HEK293 (cell line): ENCODE measurements at regions not wholly inside any gene's neighbourhood (a gene's known extent, or its start where the extent isn't known, plus 50 kb on each side); places are given as distances from the start of the nearest gene placed in this dataset.

Experiments
- GLI4 ChIP-seq: fragments of 450-650 bp; formaldehyde crosslinking; IDR thresholded peaks from 2 replicates; pipeline ENCODE4 v1.5.1; 2016; ENCODE audit warnings: missing biosample characterization, missing genetic modification characterization
- SALL2 ChIP-seq: fragments of 450-650 bp; formaldehyde crosslinking; IDR thresholded peaks from 2 replicates; pipeline ENCODE4 v1.5.0; 2017; ENCODE audit warnings: missing biosample characterization, mild to moderate bottlenecking, missing genetic modification characterization, borderline replicate concordance
- SP2 ChIP-seq: fragments of 450-650 bp; formaldehyde crosslinking; IDR thresholded peaks from 2 replicates; pipeline ENCODE4 v1.5.1; 2016; ENCODE audit warnings: missing biosample characterization, missing genetic modification characterization
- TCF7L2 ChIP-seq: IDR thresholded peaks from 2 replicates; pipeline ENCODE4 v1.6.1; 2011; ENCODE audit warnings: low read depth, mild to moderate bottlenecking, inconsistent platforms, low read length, moderate library complexity, borderline replicate concordance
- ZNF10 ChIP-seq: fragments of 450-650 bp; formaldehyde crosslinking; IDR thresholded peaks from 2 replicates; pipeline ENCODE4 v1.5.1; 2017; ENCODE audit warnings: missing biosample characterization, missing genetic modification characterization
- ZNF138 ChIP-seq: fragments of 450-650 bp; formaldehyde crosslinking; IDR thresholded peaks from 2 replicates; pipeline ENCODE4 v1.5.1; 2016; ENCODE audit warnings: missing biosample characterization, missing genetic modification characterization, borderline replicate concordance
- ZNF404 ChIP-seq: fragments of 450-650 bp; formaldehyde crosslinking; IDR thresholded peaks from 2 replicates; pipeline ENCODE4 v1.5.1; 2017; ENCODE audit warnings: missing biosample characterization, missing genetic modification characterization
- ZNF626 ChIP-seq: fragments of 450-650 bp; sonication (Bioruptor Pico); formaldehyde crosslinking; IDR thresholded peaks from 2 replicates; pipeline ENCODE4 v1.5.1; 2018; ENCODE audit warnings: missing biosample characterization, missing genetic modification characterization, inconsistent platforms
- TF ChIP-seq, protein P1 (sequence below): fragments of 450-650 bp; formaldehyde crosslinking; IDR thresholded peaks from 2 replicates; pipeline ENCODE4 v1.5.1; 2016; ENCODE audit warnings: missing biosample characterization, missing genetic modification characterization
- TF ChIP-seq, protein P2 (sequence below): fragments of 450-650 bp; formaldehyde crosslinking; IDR thresholded peaks from 2 replicates; pipeline ENCODE4 v1.5.1; 2016; ENCODE audit warnings: missing biosample characterization, missing genetic modification characterization, low read depth
- TF ChIP-seq, protein P3 (sequence below): fragments of 450-650 bp; formaldehyde crosslinking; IDR thresholded peaks from 2 replicates; pipeline ENCODE4 v1.5.1; 2016; ENCODE audit warnings: missing biosample characterization, missing genetic modification characterization
- TF ChIP-seq, protein P4 (sequence below): fragments of 450-650 bp; formaldehyde crosslinking; IDR thresholded peaks from 2 replicates; pipeline ENCODE4 v1.5.1; 2016; ENCODE audit warnings: missing biosample characterization, missing genetic modification characterization

DNA sequence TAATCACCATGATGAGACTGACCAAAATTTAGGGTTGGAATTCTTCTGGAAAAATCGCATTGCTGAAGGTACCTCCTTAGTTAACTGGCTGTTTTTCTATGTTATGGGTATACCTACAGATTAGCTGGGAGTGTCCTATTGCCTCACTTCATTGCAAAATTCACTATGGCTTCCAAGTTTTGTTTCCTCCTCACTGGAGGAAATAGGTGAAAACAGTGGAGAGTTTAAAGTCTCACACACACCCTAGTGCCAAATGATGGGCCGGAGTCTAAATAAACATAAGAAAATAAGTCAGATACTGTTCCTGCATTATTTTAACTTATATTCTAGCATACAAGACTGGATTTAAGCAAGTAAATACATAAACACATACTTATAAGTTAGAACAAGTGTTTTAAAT lies 98.2 kb downstream of the AHR start:
- TF ChIP-seq, protein P1, sequence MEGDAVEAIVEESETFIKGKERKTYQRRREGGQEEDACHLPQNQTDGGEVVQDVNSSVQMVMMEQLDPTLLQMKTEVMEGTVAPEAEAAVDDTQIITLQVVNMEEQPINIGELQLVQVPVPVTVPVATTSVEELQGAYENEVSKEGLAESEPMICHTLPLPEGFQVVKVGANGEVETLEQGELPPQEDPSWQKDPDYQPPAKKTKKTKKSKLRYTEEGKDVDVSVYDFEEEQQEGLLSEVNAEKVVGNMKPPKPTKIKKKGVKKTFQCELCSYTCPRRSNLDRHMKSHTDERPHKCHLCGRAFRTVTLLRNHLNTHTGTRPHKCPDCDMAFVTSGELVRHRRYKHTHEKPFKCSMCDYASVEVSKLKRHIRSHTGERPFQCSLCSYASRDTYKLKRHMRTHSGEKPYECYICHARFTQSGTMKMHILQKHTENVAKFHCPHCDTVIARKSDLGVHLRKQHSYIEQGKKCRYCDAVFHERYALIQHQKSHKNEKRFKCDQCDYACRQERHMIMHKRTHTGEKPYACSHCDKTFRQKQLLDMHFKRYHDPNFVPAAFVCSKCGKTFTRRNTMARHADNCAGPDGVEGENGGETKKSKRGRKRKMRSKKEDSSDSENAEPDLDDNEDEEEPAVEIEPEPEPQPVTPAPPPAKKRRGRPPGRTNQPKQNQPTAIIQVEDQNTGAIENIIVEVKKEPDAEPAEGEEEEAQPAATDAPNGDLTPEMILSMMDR (tag by site-specific recombination): no peak
- TF ChIP-seq, protein P2, sequence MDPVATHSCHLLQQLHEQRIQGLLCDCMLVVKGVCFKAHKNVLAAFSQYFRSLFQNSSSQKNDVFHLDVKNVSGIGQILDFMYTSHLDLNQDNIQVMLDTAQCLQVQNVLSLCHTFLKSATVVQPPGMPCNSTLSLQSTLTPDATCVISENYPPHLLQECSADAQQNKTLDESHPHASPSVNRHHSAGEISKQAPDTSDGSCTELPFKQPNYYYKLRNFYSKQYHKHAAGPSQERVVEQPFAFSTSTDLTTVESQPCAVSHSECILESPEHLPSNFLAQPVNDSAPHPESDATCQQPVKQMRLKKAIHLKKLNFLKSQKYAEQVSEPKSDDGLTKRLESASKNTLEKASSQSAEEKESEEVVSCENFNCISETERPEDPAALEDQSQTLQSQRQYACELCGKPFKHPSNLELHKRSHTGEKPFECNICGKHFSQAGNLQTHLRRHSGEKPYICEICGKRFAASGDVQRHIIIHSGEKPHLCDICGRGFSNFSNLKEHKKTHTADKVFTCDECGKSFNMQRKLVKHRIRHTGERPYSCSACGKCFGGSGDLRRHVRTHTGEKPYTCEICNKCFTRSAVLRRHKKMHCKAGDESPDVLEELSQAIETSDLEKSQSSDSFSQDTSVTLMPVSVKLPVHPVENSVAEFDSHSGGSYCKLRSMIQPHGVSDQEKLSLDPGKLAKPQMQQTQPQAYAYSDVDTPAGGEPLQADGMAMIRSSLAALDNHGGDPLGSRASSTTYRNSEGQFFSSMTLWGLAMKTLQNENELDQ (tag by site-specific recombination): no peak
- TF ChIP-seq ZNF10 (tag by site-specific recombination): no peak
- no peak for TF ChIP-seq SP2 (tag by site-specific recombination)
- TF ChIP-seq ZNF626: no peak
- TF ChIP-seq, protein P3, sequence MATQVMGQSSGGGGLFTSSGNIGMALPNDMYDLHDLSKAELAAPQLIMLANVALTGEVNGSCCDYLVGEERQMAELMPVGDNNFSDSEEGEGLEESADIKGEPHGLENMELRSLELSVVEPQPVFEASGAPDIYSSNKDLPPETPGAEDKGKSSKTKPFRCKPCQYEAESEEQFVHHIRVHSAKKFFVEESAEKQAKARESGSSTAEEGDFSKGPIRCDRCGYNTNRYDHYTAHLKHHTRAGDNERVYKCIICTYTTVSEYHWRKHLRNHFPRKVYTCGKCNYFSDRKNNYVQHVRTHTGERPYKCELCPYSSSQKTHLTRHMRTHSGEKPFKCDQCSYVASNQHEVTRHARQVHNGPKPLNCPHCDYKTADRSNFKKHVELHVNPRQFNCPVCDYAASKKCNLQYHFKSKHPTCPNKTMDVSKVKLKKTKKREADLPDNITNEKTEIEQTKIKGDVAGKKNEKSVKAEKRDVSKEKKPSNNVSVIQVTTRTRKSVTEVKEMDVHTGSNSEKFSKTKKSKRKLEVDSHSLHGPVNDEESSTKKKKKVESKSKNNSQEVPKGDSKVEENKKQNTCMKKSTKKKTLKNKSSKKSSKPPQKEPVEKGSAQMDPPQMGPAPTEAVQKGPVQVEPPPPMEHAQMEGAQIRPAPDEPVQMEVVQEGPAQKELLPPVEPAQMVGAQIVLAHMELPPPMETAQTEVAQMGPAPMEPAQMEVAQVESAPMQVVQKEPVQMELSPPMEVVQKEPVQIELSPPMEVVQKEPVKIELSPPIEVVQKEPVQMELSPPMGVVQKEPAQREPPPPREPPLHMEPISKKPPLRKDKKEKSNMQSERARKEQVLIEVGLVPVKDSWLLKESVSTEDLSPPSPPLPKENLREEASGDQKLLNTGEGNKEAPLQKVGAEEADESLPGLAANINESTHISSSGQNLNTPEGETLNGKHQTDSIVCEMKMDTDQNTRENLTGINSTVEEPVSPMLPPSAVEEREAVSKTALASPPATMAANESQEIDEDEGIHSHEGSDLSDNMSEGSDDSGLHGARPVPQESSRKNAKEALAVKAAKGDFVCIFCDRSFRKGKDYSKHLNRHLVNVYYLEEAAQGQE (tag by site-specific recombination): no peak
- TF ChIP-seq TCF7L2: no peak
- no peak for TF ChIP-seq ZNF138 (tag by site-specific recombination)
- TF ChIP-seq GLI4 (tag by site-specific recombination): no peak
- no peak for TF ChIP-seq ZNF404 (tag by site-specific recombination)
- no peak for TF ChIP-seq SALL2 (tag by site-specific recombination)
- TF ChIP-seq, protein P4, sequence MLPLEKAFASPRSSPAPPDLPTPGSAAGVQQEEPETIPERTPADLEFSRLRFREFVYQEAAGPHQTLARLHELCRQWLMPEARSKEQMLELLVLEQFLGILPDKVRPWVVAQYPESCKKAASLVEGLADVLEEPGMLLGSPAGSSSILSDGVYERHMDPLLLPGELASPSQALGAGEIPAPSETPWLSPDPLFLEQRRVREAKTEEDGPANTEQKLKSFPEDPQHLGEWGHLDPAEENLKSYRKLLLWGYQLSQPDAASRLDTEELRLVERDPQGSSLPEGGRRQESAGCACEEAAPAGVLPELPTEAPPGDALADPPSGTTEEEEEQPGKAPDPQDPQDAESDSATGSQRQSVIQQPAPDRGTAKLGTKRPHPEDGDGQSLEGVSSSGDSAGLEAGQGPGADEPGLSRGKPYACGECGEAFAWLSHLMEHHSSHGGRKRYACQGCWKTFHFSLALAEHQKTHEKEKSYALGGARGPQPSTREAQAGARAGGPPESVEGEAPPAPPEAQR (tag by site-specific recombination): no peak
